ENCODE measurements at regions not wholly inside any gene's neighbourhood (a gene's known extent, or its start where the extent isn't known, plus 50 kb on each side); places are given as distances from the start of the nearest gene placed in this dataset.
"Not testable (repeated sequence)": the region's sequence is repeated elsewhere in the genome, so short reads cannot be mapped to it uniquely, and the experiment has no call there.

DNA sequence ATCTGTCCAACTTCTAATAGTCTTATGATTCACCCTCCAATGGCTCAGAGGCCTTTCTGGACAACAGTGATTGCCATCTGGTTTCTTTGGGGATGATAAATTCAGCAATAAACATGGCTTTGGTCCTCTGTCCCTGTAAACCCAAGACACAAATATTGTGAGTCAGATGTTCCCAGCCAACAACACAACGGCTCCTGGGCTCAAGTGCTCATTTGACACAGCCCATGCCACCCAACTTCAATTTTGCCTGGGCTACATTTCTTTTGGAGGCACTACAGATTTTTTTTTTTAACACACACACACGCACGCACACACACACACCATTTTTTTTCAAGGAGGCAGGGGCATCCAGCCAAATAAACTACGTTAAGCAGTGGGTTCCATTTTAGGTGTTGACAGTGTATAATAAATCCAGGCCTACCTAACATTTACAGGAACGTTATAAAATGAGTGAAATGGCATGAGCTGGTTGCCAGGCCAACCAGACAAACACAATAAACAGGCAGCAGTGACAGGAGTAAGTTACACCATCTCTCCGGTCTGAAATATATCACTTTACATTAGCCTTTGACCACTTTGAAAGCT, 939.9 kb upstream of the SOX9 start:
- DNase-seq, result no peak

DNA sequence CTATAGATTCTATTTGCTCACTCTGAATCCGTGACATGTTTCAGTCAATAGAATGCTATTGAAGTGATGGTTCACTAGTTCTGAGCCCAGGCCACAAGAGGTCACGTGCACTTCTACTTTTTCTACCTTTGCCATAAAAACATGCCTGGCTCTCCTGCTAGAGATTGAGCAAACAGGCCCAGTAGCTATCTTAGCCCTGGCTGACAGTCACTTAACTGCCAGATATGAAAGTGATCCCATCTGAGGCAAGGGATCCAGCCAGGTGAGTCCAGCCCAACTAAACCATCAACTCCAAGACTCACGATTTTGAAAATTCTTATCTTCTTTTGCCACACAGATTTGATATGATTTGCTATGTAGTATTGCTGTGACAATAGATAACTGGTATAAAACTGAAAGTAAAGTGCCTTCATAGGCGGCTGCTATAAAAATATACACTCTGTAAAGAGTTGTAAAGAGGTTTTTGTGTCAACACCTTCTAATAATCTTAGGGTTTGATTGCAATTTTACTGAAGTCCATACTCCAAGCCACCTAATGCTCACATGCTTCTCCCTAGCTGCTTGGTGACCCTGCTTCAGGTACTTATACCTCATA, 937.7 kb upstream of the SOX9 start:
- DNase-seq, result no peak

DNA sequence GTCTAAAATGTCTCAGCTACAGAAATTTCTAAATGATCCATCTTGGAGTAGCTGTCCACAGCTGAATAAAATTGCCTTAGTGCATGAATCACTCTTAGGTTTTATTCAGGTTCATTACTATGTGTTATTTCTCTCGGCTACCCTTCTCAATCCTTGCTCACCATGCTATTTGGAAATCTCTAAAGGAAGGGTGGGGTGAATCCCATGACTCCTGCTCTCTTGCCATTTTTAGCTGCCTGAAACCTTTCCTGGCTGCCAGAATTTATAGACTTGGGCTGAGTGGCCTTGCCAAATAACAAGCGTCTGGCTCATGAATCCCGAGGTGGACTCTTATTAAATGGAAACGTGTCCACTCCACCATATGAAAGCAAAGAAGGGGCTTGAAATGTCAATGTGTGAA, 936.1 kb upstream of the SOX9 start:
- no peak for DNase-seq

DNA sequence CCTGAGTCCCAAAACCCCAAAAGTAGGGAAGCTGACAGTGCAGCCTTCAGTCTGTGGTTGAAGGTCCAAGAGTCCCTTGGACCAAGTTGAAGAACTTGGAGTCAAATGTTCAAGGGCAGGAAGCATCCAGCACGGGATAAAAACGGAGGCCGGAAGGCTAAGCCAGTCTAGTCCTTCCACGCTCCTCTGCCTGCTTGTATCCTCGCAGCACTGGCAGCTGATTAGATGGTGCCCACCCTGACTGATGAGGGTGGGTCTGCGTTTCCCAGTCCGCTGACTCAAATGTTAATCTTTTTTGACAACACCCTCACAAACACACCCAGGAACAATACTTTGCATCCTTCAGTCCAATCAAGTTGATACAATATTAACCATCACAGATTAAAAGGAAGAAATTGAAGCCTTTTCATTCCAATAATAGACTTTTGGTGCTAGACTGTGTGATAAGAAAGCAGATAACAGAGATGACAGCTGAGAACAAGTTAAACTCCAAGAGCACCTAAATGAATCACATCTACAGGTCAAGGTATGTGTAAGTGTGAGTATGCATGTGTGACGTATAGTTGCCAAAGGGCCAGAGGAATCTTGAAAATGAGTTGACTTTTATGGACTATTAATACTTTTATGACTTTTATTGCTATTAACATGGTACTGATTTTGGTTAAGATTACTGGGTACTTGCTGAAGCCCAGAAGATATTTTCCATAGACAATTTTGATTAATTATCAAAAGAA, 933.5 kb upstream of the SOX9 start:
- no peak for DNase-seq

DNA sequence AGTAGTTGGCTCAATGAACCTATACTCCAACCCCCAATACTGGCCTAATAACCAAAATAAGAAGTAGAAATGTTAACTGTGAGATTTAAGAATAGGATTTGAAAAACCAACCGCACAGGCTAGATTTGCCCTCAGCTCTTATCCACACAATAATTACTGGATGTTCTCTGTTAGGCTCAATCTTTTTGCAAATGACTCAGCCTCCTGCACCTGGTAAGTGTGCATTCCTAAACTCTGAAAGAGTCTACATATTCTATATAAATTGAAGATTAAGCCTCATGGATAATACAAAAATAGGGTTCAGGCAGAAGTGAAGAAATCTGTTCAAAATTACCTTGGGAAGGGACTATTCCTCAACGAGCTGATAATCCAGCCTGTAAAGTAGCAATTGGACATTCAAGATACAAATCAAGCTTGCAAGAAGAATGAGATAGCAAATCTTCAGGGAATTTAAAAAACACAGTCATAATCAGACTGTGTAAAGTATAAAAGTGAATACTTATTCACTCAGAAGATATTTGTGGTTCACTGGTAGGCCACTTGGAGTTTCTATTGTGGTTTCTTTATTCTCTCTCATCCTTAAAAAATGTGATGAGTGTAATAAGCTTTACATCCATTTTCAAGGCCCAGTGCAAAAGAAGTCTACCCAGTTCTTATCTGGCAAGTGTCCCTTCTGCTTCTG, 931.9 kb upstream of the SOX9 start:
- no peak for DNase-seq

DNA sequence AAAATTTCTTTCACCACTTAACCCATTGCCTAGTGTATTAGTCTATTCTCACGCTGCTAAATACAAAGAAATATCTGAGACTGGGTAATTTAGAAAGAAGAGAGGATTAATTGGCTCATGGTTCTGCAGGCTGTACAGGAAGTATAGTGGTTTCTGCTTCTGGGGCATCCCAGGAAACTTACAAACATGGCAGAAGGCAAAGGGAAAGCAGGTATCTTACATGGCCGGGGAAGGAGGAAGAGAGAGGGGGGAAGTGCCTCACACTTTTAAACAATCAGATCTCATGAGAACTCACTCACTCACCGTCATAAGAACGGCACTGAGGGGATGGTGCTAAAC, 931.4 kb upstream of the SOX9 start:
- no peak for DNase-seq

DNA sequence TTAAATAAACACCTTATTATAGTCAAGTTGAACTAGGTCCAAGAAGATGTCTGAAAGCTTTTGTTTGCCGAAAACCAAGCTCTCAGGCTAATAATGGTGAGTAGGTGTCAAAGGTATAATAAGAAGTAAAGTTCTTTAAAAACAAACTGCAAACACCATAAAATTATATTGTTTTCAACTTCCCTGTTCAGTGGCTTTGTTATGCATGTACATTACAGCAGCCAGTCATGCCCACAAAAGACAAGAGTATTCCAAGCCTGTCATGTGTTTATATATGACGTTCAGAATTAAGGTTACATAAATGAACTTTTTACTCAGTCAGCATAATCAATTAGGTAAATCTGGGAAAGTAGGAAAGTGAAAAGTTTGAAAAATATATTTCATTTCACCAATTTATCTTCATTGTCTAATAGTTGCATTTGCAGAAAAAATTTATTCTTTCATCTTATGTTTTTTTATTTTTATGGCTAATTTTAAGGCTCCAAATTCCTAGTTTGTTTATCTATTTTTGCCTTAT, 928.7 kb upstream of the SOX9 start:
- no peak for DNase-seq

DNA sequence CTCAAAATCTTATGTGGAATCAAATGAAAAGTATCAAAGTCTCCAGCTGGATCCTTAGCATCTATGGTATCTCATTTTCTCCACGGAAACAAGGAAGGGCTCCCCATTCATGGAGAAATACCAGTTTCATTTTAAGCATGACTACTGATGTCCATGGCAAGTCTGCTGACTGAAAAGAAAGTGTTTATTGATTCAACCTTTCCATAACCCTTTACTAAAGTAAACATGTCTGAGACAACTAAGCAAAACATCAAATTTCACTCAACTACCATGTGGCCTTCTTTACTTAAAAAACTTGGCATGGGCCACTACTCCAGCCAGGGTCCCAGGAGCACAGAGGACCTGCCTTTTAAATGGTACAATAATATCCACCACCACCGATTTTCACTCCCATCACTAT, 928.0 kb upstream of the SOX9 start:
- DNase-seq, result no peak

DNA sequence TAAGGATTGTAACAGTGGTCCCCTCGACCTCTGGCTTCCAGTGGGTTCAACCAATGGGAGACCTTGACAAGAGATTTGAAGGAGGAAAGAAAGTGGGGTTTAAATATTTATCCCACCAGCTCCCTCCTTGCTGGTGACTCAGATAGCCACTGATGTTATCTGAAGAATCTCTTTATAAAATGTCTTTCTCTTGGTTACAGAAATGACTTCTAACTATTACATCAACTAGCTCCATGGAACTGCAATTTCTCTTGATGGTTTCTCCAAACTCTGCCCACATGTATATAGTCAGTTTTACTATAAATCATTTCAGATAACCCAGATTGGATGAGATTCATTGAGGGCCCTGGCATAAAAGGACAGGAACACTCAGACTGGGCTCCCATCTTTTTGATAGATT, 920.2 kb upstream of the SOX9 start:
- DNase-seq, result no peak

DNA sequence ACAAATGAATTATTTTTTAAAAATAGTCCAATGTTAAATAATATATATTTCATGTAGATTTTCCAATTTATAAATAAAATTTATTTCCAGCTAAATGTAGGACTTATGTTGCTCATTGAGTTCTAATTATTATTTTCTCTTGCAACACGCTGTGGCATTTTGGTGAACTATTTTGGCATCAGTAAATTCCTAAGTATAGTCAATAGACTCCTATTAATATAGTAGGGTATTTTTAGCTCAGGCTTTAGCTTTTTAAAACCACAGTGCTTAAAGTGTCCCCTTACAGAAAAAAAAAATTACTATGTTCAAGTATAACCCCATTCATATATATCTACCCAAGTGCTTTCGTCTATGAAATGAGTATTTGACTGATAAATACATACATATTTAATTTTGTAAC, 919.2 kb upstream of the SOX9 start:
- DNase-seq, result no peak

DNA sequence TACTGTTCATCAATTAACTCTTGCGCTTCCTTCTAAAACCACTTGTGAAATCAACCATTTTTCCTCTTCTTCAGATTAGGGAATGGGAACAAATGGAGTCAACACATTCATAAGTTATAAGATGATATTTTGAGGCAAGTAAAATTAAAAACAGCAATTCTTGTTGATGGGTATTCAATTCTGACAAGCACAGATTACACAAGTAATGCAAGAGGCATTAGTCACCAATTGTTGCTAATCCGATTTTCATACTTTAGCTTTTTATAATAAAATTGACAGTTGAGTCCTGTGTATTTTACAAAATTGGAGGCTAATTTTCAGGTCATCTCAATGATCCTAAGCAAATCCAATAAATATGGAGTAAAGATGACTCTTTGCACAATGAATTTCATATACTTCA, 918.4 kb upstream of the SOX9 start:
- no peak for DNase-seq

DNA sequence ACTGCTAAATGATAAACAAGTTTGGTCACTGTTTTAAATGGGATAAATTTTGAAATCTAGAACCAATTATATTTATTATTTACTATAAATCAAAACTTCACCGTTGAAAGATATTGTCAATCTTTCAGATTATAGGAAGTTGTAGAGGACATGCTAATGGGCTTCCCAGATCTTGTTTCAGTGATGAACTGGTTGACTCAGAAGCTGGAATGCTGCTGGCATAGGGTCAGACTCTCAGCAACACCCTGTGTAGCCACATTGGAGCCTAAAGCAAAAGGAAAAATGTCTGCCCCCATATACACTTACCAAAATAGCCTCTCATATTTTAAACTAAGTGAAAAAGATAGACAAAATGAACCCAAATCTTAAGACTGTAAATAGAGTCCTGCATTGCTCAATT, 916.9 kb upstream of the SOX9 start:
- no peak for DNase-seq

DNA sequence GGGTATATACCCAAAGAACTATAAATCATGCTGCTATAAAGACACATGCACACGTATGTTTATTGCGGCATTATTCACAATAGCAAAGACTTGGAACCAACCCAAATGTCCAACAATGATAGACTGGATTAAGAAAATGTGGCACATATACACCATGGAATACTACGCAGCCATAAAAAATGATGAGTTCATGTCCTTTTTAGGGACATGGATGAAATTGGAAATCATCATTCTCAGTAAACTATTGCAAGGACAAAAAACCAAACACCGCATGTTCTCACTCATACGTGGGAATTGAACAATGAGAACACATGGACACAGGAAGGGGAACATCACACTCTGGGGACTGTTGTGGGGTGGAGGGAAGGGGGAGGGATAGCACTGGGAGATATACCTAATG, 914.9 kb upstream of the SOX9 start:
- not testable (repeated sequence) for DNase-seq

DNA sequence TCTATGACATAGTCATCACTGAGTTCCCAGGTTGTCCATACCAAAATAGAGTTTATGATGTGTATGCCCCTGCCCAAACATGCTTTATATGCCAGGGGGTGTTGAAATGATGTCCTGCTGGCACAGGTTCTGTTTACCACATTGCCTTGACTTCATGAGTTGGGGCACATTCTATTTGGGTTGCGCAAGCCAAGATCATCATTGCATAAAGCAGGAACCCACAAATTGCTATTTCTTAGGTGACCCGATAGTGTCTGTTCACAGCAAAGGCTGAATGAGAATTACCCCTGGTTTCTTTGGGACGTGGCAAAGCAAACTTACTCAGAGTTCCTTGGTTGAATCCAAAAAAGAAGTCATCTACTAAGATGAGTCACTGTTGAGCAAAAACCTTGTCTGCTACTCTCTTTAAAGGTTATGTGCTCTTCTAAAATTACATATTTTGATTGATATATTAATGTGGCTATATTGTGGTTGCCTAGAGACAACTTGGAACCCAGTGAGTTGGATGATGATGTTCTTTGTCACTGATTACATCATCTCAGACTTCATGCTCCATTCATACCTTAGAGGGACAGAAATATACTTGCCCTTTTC, 912.6 kb upstream of the SOX9 start:
- DNase-seq, result no peak

DNA sequence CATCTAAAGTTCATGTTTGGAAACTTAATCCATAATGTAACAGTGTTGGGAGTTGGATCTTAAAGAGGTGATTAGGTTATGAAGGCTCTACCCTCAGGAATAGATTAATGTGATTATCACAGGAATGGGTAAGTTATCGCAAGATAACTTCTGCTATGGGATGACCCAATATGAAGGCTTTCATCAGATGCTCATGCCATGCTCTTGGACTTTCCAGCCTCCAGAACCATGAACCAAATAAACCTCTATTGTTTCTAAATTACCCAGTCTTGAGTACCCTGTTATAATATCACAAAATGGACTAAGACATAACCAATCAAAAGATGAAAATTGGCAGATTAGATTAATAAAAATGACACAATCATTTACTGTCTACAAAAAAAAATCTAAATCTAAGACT, 906.9 kb upstream of the SOX9 start:
- DNase-seq, result no peak

DNA sequence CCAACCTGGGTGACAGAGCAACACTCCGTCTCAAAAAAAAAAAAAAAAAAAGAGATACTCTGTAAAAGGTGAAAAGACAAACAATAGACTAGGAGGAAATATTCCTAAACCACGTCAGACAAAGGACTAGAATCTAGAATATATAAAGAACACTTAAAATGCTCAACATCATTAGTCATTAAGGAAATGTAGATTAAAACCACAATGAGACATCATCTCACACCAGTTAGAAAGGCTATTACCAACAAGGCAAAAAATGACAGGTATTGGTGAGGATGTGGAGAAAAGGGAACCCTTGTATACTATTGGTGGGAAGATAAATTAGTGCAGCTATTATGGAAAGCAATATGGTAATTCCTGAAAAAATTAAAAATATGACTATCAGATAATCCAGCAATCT, 903.1 kb upstream of the SOX9 start:
- DNase-seq, result no peak

DNA sequence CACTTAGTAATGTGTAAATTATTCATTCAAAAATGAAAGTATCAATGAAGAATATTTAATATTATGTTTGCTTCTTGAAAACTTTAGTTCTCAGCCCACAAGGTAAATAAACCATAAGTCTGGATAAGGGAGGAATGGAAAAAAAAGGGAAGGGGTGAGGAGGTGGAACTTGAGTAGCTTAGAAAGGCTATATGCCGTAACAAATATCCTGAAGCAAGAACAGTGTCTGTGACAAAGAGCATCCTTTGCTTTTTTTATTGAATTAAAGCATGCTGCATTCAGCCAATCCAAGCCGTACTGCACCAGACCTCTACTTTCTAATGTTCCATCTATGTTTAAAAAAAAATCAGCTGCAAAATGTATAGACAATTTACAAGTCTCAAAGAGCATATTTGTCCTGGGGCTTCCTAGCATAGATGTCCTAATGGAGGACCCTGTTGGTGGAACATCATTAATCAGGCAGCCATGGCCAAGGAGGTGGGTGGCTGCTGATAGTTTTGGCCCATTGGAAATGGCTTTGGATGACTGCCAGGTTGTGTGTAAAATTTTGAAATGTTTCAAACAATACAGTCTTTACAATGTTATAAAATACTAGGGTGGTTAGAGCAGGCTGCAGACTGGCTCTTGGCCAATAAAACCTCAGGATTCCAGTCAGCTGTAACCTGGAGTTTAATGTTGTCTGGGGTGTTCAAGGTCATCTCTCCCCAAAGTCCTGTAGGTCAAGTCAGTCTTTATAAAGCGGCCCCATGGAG, 895.8 kb upstream of the SOX9 start:
- DNase-seq, result no peak

DNA sequence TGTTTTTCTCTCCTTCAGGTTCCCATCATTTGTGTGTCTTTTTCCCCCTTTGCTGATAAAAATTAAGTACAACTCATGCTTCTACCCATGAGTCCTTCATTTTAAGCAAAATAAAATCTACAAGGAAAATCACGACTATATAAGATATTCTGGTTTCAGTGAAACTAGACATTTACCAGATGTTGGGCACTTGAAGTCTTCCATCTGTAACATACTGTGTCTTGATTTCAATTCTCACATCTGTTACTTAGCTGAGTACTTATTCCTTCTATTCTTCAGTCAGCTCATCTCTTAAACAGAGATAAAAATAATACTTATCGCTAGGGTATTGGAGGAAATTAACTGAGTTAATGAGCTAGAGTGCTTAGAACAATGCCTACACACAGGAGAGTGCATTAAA, 893.0 kb upstream of the SOX9 start:
- DNase-seq, result no peak

DNA sequence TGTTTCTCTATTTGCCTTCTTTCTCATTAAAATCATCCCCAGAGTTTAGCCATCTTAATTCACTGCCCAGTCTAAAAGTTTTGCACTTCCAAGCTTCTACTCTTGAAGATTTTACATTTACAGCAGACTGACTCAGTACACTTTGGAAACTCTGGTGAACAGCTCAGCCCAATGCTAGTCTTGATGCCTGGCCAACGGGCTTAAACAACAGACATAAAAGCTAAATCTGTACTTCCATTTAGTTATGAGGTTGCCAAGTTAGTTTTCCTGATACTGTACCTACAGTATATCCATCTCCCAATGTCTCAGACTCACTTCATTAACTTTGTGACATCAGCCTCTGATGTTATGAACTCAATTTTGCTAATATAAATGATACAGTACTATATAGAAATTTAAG, 891.8 kb upstream of the SOX9 start:
- no peak for DNase-seq

DNA sequence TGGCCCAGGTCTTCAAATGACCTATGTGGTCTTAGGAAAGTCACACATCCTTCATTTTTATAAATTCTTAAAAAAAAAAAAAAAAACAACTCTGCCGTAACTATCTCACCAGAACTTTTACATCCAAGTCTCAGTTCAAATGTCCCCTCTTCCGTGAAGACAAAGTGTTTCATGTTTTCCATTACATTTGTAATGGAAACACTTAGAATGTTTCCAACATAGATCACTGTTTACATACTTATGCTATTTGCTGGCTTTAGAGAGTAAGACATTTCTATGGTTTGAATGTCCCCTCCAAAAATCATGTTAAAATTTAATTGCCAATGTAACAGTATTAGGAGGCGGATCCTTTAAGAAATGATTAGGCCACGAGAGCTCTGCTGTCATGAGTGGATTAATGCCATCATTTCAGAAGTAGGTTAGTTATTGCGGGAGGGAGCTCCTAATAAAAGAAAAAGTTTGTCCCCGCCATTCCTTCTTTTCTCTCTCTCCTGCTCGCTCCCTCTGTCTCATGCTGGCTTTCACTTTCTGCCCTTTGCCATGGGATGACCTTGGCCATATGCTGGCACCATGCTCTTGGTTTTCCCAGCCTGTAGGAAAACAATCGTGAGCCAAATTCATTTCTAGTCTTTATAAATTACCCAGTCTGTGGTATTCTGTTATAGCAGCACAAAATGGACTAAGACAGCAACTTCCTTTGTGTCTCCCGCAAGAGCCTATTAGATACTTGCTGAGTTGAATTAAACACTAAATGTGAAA, 887.8 kb upstream of the SOX9 start:
- no peak for DNase-seq

DNA sequence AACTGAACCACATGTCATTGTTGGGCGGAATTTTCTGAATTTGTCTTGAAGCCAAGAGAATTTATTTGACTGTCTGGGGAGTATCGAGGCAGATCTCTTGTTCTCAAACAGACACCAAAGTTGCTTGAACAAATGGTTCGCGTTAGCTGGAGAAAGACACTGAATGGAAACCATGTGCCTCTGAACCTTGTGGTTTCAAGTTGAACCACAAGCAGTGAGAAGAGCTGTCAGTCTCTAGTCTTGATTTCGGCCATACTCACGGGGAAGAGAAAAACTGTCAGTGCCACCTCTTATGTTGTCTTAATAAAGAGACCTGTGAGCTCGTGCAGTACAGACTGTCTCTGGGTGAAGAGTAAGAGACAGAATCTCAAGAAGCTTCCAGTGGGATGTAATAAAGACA, 886.5 kb upstream of the SOX9 start:
- no peak for DNase-seq

DNA sequence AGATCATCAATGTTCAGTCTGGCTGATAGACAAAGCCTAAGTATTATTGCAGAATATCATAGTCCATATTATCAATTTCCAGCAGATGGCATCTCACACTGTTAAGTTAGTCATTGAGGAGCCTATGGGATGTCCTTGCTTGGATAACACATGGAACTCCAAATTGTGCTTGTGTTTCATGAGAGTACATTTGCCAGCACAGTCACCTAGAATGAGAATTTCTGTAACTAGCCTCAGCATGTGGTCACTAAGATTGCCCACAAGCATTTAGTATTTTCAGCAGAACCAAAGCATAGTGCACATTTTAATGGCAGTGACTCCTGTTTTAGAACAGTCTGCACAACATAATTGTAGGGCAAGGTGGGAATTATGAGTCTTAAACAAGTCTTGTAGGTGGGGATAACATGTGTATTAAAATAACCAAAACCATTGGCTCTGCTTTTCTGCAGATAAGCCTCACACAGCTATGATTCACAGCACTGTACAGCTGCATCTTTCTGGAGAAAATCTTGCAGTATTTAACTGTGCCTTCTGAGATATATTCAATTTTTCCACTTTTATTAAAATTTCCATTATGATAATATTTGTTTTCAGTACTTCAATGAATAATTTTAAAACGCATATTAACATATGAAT, 882.8 kb upstream of the SOX9 start:
- DNase-seq, result no peak

All from amniotic stem cell (primary cell).